IPS-NIHi7 (cell line): ENCODE measurements at regions not wholly inside any gene's neighbourhood (a gene's known extent, or its start where the extent isn't known, plus 50 kb on each side); places are given as distances from the start of the nearest gene placed in this dataset.
A peak's percentile ranks its signal among the peaks of the same experiment; 100 is the strongest.
"Not testable (repeated sequence)": the region's sequence is repeated elsewhere in the genome, so short reads cannot be mapped to it uniquely, and the experiment has no call there.

Experiments used
- DNase-seq: peaks from one replicate; pipeline ENCODE4 v3.0.0; 2012; ENCODE audit warnings: mixed read lengths; ENCODE audit errors: extremely low spot score

- no peak for DNase-seq
Observed at GRCh38 chr4:33882246-33882990, 2361.9 kb downstream of the ARAP2 start.

- DNase-seq = no peak
Observed at GRCh38 chr4:33883111-33883510, 2361.2 kb downstream of the ARAP2 start.

GRCh38 chr4:33886356-33886755, 2358.0 kb downstream of the ARAP2 start:
- no peak for DNase-seq

GRCh38 chr4:33890841-33891240, 2353.5 kb downstream of the ARAP2 start:
- DNase-seq = no peak

GRCh38 chr4:33911959-33912358, 2332.4 kb downstream of the ARAP2 start:
- DNase-seq = no peak

- DNase-seq = no peak
Observed at GRCh38 chr4:33914386-33914785, 2329.9 kb downstream of the ARAP2 start.

- no peak for DNase-seq
Observed at GRCh38 chr4:33923469-33923868, 2320.8 kb downstream of the ARAP2 start.

GRCh38 chr4:33924239-33924638, 2320.1 kb downstream of the ARAP2 start:
- DNase-seq = peak; percentile 7

GRCh38 chr4:33924811-33925210, 2319.5 kb downstream of the ARAP2 start:
- DNase-seq = no peak

- no peak for DNase-seq
Observed at GRCh38 chr4:33930497-33930896, 2313.8 kb downstream of the ARAP2 start.

- no peak for DNase-seq
Observed at GRCh38 chr4:33931026-33931425, 2313.3 kb downstream of the ARAP2 start.

- DNase-seq = no peak
Observed at GRCh38 chr4:33940281-33940680, 2304.0 kb downstream of the ARAP2 start.

GRCh38 chr4:33941854-33942253, 2302.5 kb downstream of the ARAP2 start:
- DNase-seq = no peak

GRCh38 chr4:33948921-33949320, 2295.4 kb downstream of the ARAP2 start:
- DNase-seq = no peak

GRCh38 chr4:33953848-33954247, 2290.5 kb downstream of the ARAP2 start:
- DNase-seq = not testable (repeated sequence)

GRCh38 chr4:33954759-33955158, 2289.6 kb downstream of the ARAP2 start:
- no peak for DNase-seq

GRCh38 chr4:33959519-33959918, 2284.8 kb downstream of the ARAP2 start:
- no peak for DNase-seq

- no peak for DNase-seq
Observed at GRCh38 chr4:33961761-33962160, 2282.6 kb downstream of the ARAP2 start.

- no peak for DNase-seq
Observed at GRCh38 chr4:33966808-33967207, 2277.5 kb downstream of the ARAP2 start.

- no peak for DNase-seq
Observed at GRCh38 chr4:33974270-33974669, 2270.0 kb downstream of the ARAP2 start.

GRCh38 chr4:33975995-33976394, 2268.3 kb downstream of the ARAP2 start:
- no peak for DNase-seq

- DNase-seq = not testable (repeated sequence)
Observed at GRCh38 chr4:33979781-33980180, 2264.5 kb downstream of the ARAP2 start.

- no peak for DNase-seq
Observed at GRCh38 chr4:33980361-33980760, 2264.0 kb downstream of the ARAP2 start.
